Dendritic cell treated with granulocyte-macrophage colony-stimulating factor and Interleukin-4, amounts not matched to agents 40 ng/mL and 50 ng/mL, for 4 days (primary cell): ENCODE measurements at regions not wholly inside any gene's neighbourhood (a gene's known extent, or its start where the extent isn't known, plus 50 kb on each side); places are given as distances from the start of the nearest gene placed in this dataset.

Source experiments
- H3K27ac Mint-ChIP-seq: one replicate; pipeline ENCODE4 v1.8.0; 2022; ENCODE audit warnings: mild to moderate bottlenecking, mixed read lengths
- H3K27me3 Mint-ChIP-seq: one replicate; pipeline ENCODE4 v1.8.0; 2022; ENCODE audit warnings: mild to moderate bottlenecking, mixed read lengths
- H3K36me3 Mint-ChIP-seq: one replicate; pipeline ENCODE4 v1.8.0; 2022; ENCODE audit warnings: low read depth, mixed read lengths
- H3K4me1 Mint-ChIP-seq: one replicate; pipeline ENCODE4 v1.8.0; 2022; ENCODE audit warnings: low read depth, mixed read lengths
- H3K4me3 Mint-ChIP-seq: one replicate; pipeline ENCODE4 v1.8.0; 2022; ENCODE audit warnings: mild to moderate bottlenecking, moderate library complexity, mixed read lengths
- H3K9me3 Mint-ChIP-seq: one replicate; pipeline ENCODE4 v1.8.0; 2022; ENCODE audit warnings: mixed read lengths
- intact Hi-C: fragments of 100-400 bp; cut with micrococcal nuclease; formaldehyde crosslinking; loops from one replicate; pipeline ENCODE4 v1.15.0; 2022

DNA sequence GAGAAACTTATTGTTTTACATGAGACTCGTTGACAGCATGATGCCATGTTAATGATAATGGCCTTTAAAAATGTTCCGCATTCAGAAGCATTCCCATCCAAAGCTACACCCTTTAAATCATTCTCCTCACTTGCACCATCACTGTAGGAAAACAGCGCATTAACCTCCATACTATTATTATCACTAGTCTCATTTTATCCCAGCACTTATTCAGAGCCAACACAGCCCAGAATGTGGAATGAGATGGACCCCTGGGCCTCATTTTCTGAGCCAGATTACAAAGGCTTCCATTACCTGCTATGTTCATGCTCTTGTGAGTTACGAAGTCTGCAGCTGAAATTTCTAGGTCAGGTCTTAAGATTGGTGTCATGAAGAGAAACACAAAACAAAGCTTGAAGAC, 159.4 kb downstream of the HS3ST3A1 start:
- Mint-ChIP-seq H3K4me3 (no peak overlapping the region), H3K36me3 (no peaks in the 10 kb centered on the region), H3K9me3 (no peaks in the 10 kb centered on the region), H3K27me3 (no peaks in the 10 kb centered on the region), H3K4me1 (no peaks in the 10 kb centered on the region), H3K27ac (no peak overlapping the region)
- intact Hi-C loops, result no loop called here

DNA sequence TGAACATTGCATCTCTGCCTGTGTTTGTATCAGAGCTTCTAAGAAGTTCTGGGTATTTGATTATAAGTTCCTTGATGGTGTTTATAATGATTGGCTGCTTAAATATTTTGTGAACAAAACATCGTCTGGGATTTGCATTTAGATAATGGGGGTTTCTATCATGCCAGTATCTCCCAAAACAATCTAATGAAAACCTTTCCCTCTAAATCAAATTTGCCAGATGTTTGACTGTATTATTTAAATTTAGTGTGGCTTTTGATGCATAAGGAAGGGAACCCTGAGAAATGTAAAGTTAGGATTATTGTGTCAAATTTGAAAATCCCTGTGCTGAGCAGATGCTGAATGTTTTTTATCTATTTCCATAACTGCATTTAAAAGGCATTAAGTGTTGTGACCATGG, 159.9 kb downstream of the HS3ST3A1 start:
- Mint-ChIP-seq H3K4me3 (no peak overlapping the region), H3K4me1 (no peaks in the 10 kb centered on the region), H3K9me3 (no peaks in the 10 kb centered on the region), H3K36me3 (no peaks in the 10 kb centered on the region), H3K27ac (no peak overlapping the region), H3K27me3 (no peaks in the 10 kb centered on the region)
- intact Hi-C loops, result no loop called here

DNA sequence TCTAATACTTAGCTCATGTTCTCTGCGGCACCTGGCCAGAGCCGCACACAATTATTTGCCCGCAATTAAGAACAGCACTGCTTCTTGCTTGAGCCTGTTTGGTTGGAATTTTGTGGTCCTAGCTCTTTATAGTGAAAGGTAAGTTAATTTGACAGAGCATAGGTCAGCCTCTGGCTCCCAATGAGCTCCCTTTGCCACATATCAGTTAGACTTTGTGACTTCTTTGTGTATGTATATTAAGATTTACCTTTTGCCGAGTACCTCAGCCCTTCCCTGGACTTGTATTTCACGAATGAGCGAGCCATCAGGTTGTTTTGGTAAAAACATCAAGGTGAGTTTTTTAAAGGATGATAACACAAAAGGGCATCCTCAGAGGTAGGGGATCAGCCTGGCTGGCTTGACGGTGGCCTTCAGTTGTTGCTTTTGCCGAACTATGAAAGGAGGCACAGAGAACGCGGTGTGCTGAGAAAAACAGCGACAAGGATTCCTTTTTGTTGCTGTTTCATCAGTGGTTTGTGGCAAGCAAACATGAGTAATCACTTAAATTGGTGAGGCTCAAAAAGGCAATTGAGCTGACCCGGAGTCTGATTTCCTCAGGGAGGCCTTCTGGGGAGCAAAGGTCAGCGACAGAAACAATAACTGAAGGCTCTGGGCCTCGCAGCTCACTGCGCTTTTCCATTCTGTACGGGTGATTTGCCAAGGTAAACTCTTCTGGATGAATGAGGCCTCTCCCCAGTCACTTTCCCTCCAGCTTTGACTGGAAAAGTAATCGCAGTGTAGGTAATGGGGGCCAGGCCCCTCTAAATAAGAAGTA, 163.6 kb downstream of the HS3ST3A1 start:
- peaks cover 12% of the 10 kb centered on the region for H3K9me3 Mint-ChIP-seq

DNA sequence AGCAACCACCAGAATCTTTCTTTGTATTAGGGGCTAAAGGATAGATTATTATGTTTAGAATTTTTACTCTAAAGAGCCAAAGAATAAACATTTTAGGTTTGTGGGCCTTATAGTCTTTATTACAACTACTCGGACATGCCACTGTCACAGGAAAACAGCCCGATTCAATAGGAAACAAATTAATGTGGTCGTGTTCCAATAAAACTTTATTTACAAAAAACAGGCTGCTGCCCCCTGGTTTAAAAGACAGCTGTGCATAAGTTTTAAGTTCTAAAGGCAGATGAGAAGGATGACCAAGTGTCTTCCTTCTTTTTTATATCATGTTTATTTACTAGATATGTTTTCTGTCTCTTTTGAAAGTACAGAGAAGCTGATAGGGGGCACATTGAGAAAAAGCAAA, 166.5 kb downstream of the HS3ST3A1 start:
- Mint-ChIP-seq H3K36me3 (no peaks in the 10 kb centered on the region), H3K27me3 (no peaks in the 10 kb centered on the region), H3K27ac (no peak overlapping the region), H3K4me3 (no peak overlapping the region), H3K4me1 (no peaks in the 10 kb centered on the region), H3K9me3 (peaks cover 12% of the 10 kb centered on the region)
- intact Hi-C loops, result no loop called here

More for the DNA sequence above, 163.6 kb downstream of the HS3ST3A1 start:
- H3K4me3 Mint-ChIP-seq, result no peak overlapping the region
- no peak overlapping the region for H3K27ac Mint-ChIP-seq
- no peaks in the 10 kb centered on the region for H3K27me3 Mint-ChIP-seq
- H3K4me1 Mint-ChIP-seq, result no peaks in the 10 kb centered on the region
- intact Hi-C loops, result no loop called here
- H3K36me3 Mint-ChIP-seq, result no peaks in the 10 kb centered on the region

- Mint-ChIP-seq H3K36me3 (no peaks in the 10 kb centered on the region), H3K4me3 (no peak overlapping the region), H3K27ac (no peak overlapping the region), H3K27me3 (no peaks in the 10 kb centered on the region), H3K4me1 (no peaks in the 10 kb centered on the region), H3K9me3 (peaks cover 3% of the 10 kb centered on the region)
- intact Hi-C loops, result no loop called here
Observed at GRCh38 chr17:13429201-13429600, 172.5 kb downstream of the HS3ST3A1 start.

GRCh38 chr17:13428611-13429042, 173.1 kb downstream of the HS3ST3A1 start:
- H3K4me3 Mint-ChIP-seq, result no peak overlapping the region
- intact Hi-C loops, result no loop called here
- no peaks in the 10 kb centered on the region for H3K4me1 Mint-ChIP-seq
- no peaks in the 10 kb centered on the region for H3K27me3 Mint-ChIP-seq
- no peaks in the 10 kb centered on the region for H3K9me3 Mint-ChIP-seq
- H3K27ac Mint-ChIP-seq, result no peak overlapping the region
- no peaks in the 10 kb centered on the region for H3K36me3 Mint-ChIP-seq

- H3K36me3 Mint-ChIP-seq, result no peaks in the 10 kb centered on the region
- H3K4me1 Mint-ChIP-seq, result no peaks in the 10 kb centered on the region
- H3K27me3 Mint-ChIP-seq, result no peaks in the 10 kb centered on the region
- intact Hi-C loops, result no loop called here
- no peak overlapping the region for H3K27ac Mint-ChIP-seq
- no peaks in the 10 kb centered on the region for H3K9me3 Mint-ChIP-seq
- no peak overlapping the region for H3K4me3 Mint-ChIP-seq
Observed at GRCh38 chr17:13426991-13427390, 174.7 kb downstream of the HS3ST3A1 start.

DNA sequence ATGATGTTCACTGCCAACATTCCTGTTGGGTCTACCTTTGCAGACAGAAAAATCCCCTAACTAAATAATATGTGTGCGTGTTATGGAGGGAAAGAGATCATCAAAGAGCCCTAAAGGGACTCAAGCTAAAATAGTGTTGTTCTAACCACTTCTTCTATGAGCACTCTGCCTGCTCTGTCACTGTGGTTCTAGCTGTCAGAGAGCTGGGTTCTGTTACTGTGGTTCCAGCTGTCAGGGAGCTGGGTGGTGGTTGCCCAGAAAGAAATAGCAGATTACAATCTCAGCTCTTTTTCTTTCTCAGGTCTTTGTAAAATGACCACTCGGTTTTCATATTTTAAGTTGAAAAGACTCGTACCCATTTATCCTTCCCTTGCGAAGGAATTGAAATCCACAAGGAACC, 176.3 kb downstream of the HS3ST3A1 start:
- no peaks in the 10 kb centered on the region for H3K27me3 Mint-ChIP-seq

DNA sequence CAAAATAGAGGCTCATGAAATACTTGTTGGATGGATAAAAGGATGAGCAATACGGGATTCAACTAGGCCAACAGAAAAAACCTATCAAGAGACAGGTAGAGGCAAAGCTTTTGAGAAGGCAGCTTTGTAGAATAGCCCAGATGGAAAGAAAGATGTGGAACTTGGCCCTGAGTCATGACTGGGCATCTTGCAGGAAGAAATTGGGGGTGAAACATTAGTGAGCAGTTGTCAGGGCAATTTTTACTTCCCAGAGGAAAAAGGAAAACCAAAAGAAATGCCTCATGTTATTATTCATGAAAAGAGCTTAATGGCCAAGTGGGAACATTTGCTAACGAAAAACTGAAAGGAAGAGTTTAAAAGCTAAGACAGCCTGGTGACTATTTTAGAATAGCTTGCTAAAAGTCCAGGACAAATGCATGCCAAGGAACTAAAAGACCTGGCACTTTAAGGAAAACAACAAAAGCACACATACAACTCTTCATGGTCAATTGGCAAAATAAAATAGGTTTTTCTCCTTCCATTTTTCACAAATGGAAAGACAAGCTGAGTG, 180.1 kb downstream of the HS3ST3A1 start:
- H3K9me3 Mint-ChIP-seq, result no peaks in the 10 kb centered on the region
- peaks cover 8% of the 10 kb centered on the region for H3K4me1 Mint-ChIP-seq
- intact Hi-C loops, result no loop called here

More for the DNA sequence above, 176.3 kb downstream of the HS3ST3A1 start:
- no peaks in the 10 kb centered on the region for H3K36me3 Mint-ChIP-seq
- no peaks in the 10 kb centered on the region for H3K9me3 Mint-ChIP-seq
- no peak overlapping the region for H3K4me3 Mint-ChIP-seq
- no peak overlapping the region for H3K27ac Mint-ChIP-seq
- intact Hi-C loops, result no loop called here
- H3K4me1 Mint-ChIP-seq, result peaks cover 6% of the 10 kb centered on the region

DNA sequence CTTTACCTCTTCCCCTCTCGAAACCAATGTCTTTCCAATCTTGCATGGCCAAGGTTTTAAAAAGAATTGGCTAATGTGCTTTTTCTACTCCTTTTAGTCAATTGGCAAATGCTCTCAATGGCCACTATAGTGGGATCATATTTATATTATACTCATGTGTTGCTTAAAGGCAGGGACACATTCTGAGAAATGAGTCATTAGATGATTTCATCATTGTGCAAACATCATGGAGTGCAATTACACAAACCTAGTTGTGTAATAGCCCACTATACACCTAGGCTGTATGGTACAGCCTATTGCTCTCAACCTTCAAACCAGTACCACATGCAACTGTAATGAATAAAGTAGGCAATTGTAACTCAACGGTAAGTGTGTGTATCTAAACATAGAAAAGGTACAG, 180.9 kb downstream of the HS3ST3A1 start:
- Mint-ChIP-seq H3K27me3 (peaks cover 6% of the 10 kb centered on the region), H3K27ac (no peak overlapping the region)

More for the DNA sequence above, 180.1 kb downstream of the HS3ST3A1 start:
- Mint-ChIP-seq H3K27ac (no peak overlapping the region), H3K36me3 (no peaks in the 10 kb centered on the region), H3K4me3 (no peak overlapping the region), H3K27me3 (peaks cover 2% of the 10 kb centered on the region)

GRCh38 chr17:13420418-13420826, 181.3 kb downstream of the HS3ST3A1 start:
- Mint-ChIP-seq H3K4me3 (no peak overlapping the region), H3K9me3 (no peaks in the 10 kb centered on the region), H3K27me3 (peaks cover 6% of the 10 kb centered on the region), H3K27ac (no peak overlapping the region), H3K4me1 (peaks cover 8% of the 10 kb centered on the region), H3K36me3 (no peaks in the 10 kb centered on the region)
- intact Hi-C loops, result no loop called here

More for the DNA sequence above, 180.9 kb downstream of the HS3ST3A1 start:
- Mint-ChIP-seq H3K4me1 (peaks cover 8% of the 10 kb centered on the region), H3K9me3 (no peaks in the 10 kb centered on the region), H3K36me3 (no peaks in the 10 kb centered on the region), H3K4me3 (no peak overlapping the region)
- intact Hi-C loops, result no loop called here

DNA sequence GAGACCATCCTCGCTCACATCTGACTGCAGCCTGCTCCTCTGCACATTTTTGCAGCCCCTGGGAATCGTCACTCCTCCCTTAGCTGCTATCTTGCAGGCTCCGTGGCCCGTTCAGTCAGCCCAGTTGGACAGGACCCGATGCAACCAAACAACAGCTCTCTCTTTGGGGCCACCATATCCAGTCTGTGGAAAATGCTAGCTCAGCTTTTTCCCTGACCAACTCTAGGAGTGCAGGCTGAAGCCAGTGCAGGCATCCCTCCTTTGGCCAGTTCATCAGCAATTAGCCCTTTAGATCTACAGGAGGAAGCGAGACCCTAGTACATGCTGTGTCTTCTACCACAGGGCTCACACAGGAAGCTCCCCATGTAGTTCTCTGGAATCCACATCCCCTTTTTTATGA, 182.1 kb downstream of the HS3ST3A1 start:
- no peaks in the 10 kb centered on the region for H3K9me3 Mint-ChIP-seq
- peaks cover 6% of the 10 kb centered on the region for H3K27me3 Mint-ChIP-seq
- intact Hi-C loops, result no loop called here
- no peaks in the 10 kb centered on the region for H3K36me3 Mint-ChIP-seq
- H3K27ac Mint-ChIP-seq, result no peak overlapping the region
- peaks cover 8% of the 10 kb centered on the region for H3K4me1 Mint-ChIP-seq
- H3K4me3 Mint-ChIP-seq, result no peak overlapping the region

DNA sequence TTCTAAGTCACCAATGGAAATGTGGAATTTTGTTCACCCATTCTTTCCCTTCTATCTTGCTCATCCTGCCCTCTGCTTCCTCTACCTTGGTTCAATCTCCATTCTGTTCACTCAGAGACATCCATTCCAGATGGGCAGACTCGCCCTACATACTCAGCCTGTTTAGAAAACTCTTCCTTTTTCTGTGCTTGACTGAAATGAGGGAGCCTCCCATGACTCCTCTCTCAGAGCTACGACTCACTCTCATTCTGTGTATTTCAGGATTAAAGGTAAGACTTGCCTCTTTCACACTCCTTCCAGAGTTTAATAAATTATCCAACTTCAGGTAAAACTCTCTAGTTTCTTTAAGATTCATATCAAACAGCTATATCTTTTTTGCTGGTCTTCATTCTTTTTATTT, 182.8 kb downstream of the HS3ST3A1 start:
- Mint-ChIP-seq H3K36me3 (no peaks in the 10 kb centered on the region), H3K27ac (no peak overlapping the region), H3K9me3 (no peaks in the 10 kb centered on the region), H3K27me3 (peaks cover 6% of the 10 kb centered on the region), H3K4me3 (no peak overlapping the region), H3K4me1 (peaks cover 8% of the 10 kb centered on the region)
- intact Hi-C loops, result no loop called here

- Mint-ChIP-seq H3K27ac (no peak overlapping the region), H3K4me3 (no peak overlapping the region)
Observed at GRCh38 chr17:13417381-13417950, 184.3 kb downstream of the HS3ST3A1 start.

More at GRCh38 chr17:13417381-13417950, 184.3 kb downstream of the HS3ST3A1 start:
- Mint-ChIP-seq H3K36me3 (no peaks in the 10 kb centered on the region), H3K4me1 (peaks cover 8% of the 10 kb centered on the region), H3K27me3 (peaks cover 6% of the 10 kb centered on the region), H3K9me3 (no peaks in the 10 kb centered on the region)
- intact Hi-C loops, result no loop called here
